HG03060 (cell line): ENCODE measurements at regions not wholly inside any gene's neighbourhood (a gene's known extent, or its start where the extent isn't known, plus 50 kb on each side); places are given as distances from the start of the nearest gene placed in this dataset.

Experiments used
- ATAC-seq: cut with Tn5 transposase; IDR thresholded peaks from one replicate; pipeline ENCODE4 v1.9.1; 2021; ENCODE audit warnings: low read depth, moderate number of reproducible peaks; ENCODE audit not compliant: unreplicated experiment

GRCh38 chr9:11432361-11432760, 819.6 kb upstream of the PTPRD start:
- no peak for ATAC-seq

- ATAC-seq = no peak
These were observed 830.8 kb upstream of the PTPRD start for GRCh38 chr9:11443631-11444030.

- ATAC-seq = no peak
These were observed 845.3 kb upstream of the PTPRD start for GRCh38 chr9:11457825-11458790.

- no peak for ATAC-seq
These were observed 856.9 kb upstream of the PTPRD start for GRCh38 chr9:11469745-11470144.

GRCh38 chr9:11471321-11471720, 858.5 kb upstream of the PTPRD start:
- ATAC-seq = no peak

GRCh38 chr9:11500780-11501179, 888.0 kb upstream of the PTPRD start:
- ATAC-seq = no peak

- no peak for ATAC-seq
These were observed 894.2 kb upstream of the PTPRD start for GRCh38 chr9:11506980-11507379.

- ATAC-seq = no peak
These were observed 924.8 kb upstream of the PTPRD start for GRCh38 chr9:11537566-11537965.

GRCh38 chr9:11542781-11543180, 930.0 kb upstream of the PTPRD start:
- no peak for ATAC-seq

GRCh38 chr9:11546231-11546630, 933.4 kb upstream of the PTPRD start:
- no peak for ATAC-seq

GRCh38 chr9:11549311-11549794, 936.6 kb upstream of the PTPRD start:
- ATAC-seq = no peak

GRCh38 chr9:11551106-11551505, 938.3 kb upstream of the PTPRD start:
- ATAC-seq = no peak

- ATAC-seq = no peak
These were observed 945.2 kb upstream of the PTPRD start for GRCh38 chr9:11558043-11558442.

- no peak for ATAC-seq
These were observed 946.4 kb upstream of the PTPRD start for GRCh38 chr9:11559001-11559776.

GRCh38 chr9:11577522-11577921, 964.7 kb upstream of the PTPRD start:
- no peak for ATAC-seq

GRCh38 chr9:11595756-11596155, 983.0 kb upstream of the PTPRD start:
- ATAC-seq = no peak

GRCh38 chr9:11618241-11618805, 1005.5 kb upstream of the PTPRD start:
- ATAC-seq = no peak

- no peak for ATAC-seq
These were observed 1019.9 kb upstream of the PTPRD start for GRCh38 chr9:11632691-11633090.

GRCh38 chr9:11646831-11647230, 1034.0 kb upstream of the PTPRD start:
- ATAC-seq = no peak

GRCh38 chr9:11653867-11654266, 1039.3 kb upstream of the TYRP1 start:
- ATAC-seq = no peak

GRCh38 chr9:11663913-11664312, 1029.3 kb upstream of the TYRP1 start:
- ATAC-seq = no peak
